PC-3 (cell line): ENCODE measurements at regions not wholly inside any gene's neighbourhood (a gene's known extent, or its start where the extent isn't known, plus 50 kb on each side); places are given as distances from the start of the nearest gene placed in this dataset.

Experiments
- ATAC-seq: fragments of 200-7000 bp; cut with Tn5 transposase; 2 replicates; pipeline ENCODE4 v1.9.1; 2020; ENCODE audit warnings: mild to moderate bottlenecking, moderate library complexity
- BruUV-seq: library from RNA; stranded (reverse); fragments of 400-500 nt; replicated peaks from 2 replicates; lab custom pipeline; 2021; lab: Mats Ljungman, UMichigan
- CTCF ChIA-PET: fragments of 300-600 bp; sonication (Branson Sonifier 250); formaldehyde crosslinking; loops from one replicate; lab custom pipeline; 2022; ENCODE audit warnings: antibody characterized with exemption; lab: Charles Lee
- POLR2A ChIA-PET: fragments of 300-600 bp; sonication (Branson Sonifier 250); formaldehyde crosslinking; loops from one replicate; lab custom pipeline; 2022; ENCODE audit warnings: antibody characterized with exemption; ENCODE audit not compliant: unreplicated experiment; lab: Charles Lee
- DNase-seq: peaks from one replicate; pipeline ENCODE4 v3.0.0-alpha.2; 2015
- H2AFZ ChIP-seq: fragments of 300-600 bp; sonication (generic); 2 replicates; pipeline ENCODE4 v1.6.0; 2016; ENCODE audit warnings: antibody characterized with exemption, low read length
- H3F3A ChIP-seq: fragments of 300-600 bp; sonication (generic); one replicate; pipeline ENCODE4 v1.6.0; 2017; ENCODE audit warnings: antibody characterized with exemption, low read length, control low read depth, mild to moderate bottlenecking; ENCODE audit not compliant: unreplicated experiment
- H3K27ac ChIP-seq: fragments of 300-600 bp; sonication (generic); 2 replicates; pipeline ENCODE4 v1.5.1; 2016; ENCODE audit warnings: mild to moderate bottlenecking, low read length
- H3K27me3 ChIP-seq: fragments of 300-600 bp; sonication (generic); 2 replicates; pipeline ENCODE4 v1.6.1; 2016; ENCODE audit warnings: low read length, mixed read lengths
- H3K36me3 ChIP-seq: fragments of 300-600 bp; sonication (generic); 2 replicates; pipeline ENCODE4 v1.6.1; 2016; ENCODE audit warnings: low read depth, mixed run types, low read length, mixed read lengths
- H3K4me1 ChIP-seq: fragments of 300-600 bp; sonication (generic); 2 replicates; pipeline ENCODE4 v1.5.1; 2016; ENCODE audit warnings: low read length; ENCODE audit not compliant: insufficient read depth
- H3K4me2 ChIP-seq: fragments of 300-600 bp; sonication (generic); 2 replicates; pipeline ENCODE4 v1.6.0; 2016; ENCODE audit warnings: low read length
- H3K4me3 ChIP-seq: fragments of 300-600 bp; sonication (generic); 2 replicates; pipeline ENCODE4 v1.5.1; 2016; ENCODE audit warnings: mild to moderate bottlenecking, low read length, mixed read lengths
- H3K79me2 ChIP-seq: fragments of 300-600 bp; sonication (generic); 2 replicates; pipeline ENCODE4 v1.6.1; 2017; ENCODE audit warnings: low read length, mixed read lengths
- H3K9ac ChIP-seq: fragments of 300-600 bp; sonication (generic); 2 replicates; pipeline ENCODE4 v1.6.0; 2016; ENCODE audit warnings: mild to moderate bottlenecking, low read length
- H3K9me2 ChIP-seq: fragments of 300-600 bp; sonication (generic); replicated peaks from 2 replicates; pipeline ENCODE4 v1.6.1; 2016; ENCODE audit warnings: mixed run types, low read length, mixed read lengths
- H3K9me3 ChIP-seq: fragments of 300-600 bp; sonication (generic); 2 replicates; pipeline ENCODE4 v1.6.1; 2016; ENCODE audit warnings: low read length, mixed read lengths
- H4K20me1 ChIP-seq: fragments of 300-600 bp; sonication (generic); 2 replicates; pipeline ENCODE4 v1.6.1; 2016; ENCODE audit warnings: low read length, mixed read lengths
- CTCF ChIP-seq: fragments of 300-600 bp; sonication (generic); conservative IDR thresholded peaks from 2 replicates; pipeline ENCODE4 v1.5.1; 2017; ENCODE audit warnings: antibody characterized with exemption, low read depth, mild to moderate bottlenecking, low read length
- EZH2 ChIP-seq: fragments of 300-600 bp; sonication (generic); IDR thresholded peaks from one replicate; pipeline ENCODE4 v1.6.1; 2017; ENCODE audit warnings: antibody characterized with exemption, mild to moderate bottlenecking, low read length; ENCODE audit not compliant: unreplicated experiment
- EZH2phosphoT487 ChIP-seq: fragments of 300-600 bp; sonication (generic); IDR thresholded peaks from 2 replicates; pipeline ENCODE4 v1.6.1; 2018; ENCODE audit warnings: mild to moderate bottlenecking, antibody characterized with exemption, low read length, borderline replicate concordance
- intact Hi-C: fragments of 100-400 bp; cut with micrococcal nuclease; formaldehyde crosslinking; loops from 2 replicates; pipeline ENCODE4 v1.9.0; 2023

- intact Hi-C loops = no loop called here
- ATAC-seq = no peak
- POLR2A ChIA-PET = no interaction called here
These were observed 88.6 kb upstream of the HNRNPU start for GRCh38 chr1:244952940-244953339.

GRCh38 chr1:244952280-244952933 lies 88.1 kb upstream of the HNRNPU start:
- peak overlapping the region; percentile 29 for H3K4me2 ChIP-seq
- POLR2A ChIA-PET = no interaction called here
- no TSS peak for BruUV-seq

More at GRCh38 chr1:244952940-244953339, 88.6 kb upstream of the HNRNPU start:
- TF ChIP-seq EZH2phosphoT487 (no peak), CTCF (no peak)
- no peaks in the 10 kb centered on the region for H3K79me2 ChIP-seq
- peak overlapping the region; percentile 29 for H3K4me2 ChIP-seq
- H3K27me3 ChIP-seq = no peaks in the 10 kb centered on the region
- BruUV-seq = no TSS peak
- no peak overlapping the region for H3K27ac ChIP-seq
- H3K9me3 ChIP-seq = no peaks in the 10 kb centered on the region
- CTCF ChIA-PET = no interaction called here
- peaks cover 11% of the 10 kb centered on the region; the same call in 1 of the 2 replicates for H3K4me1 ChIP-seq
- no peaks in the 10 kb centered on the region for H3F3A ChIP-seq
- H2AFZ ChIP-seq = peak overlapping the region; percentile 45
- DNase-seq = peak; percentile 74
- no peak overlapping the region for H3K4me3 ChIP-seq
- H4K20me1 ChIP-seq = no peaks in the 10 kb centered on the region
- H3K9me2 ChIP-seq = no peaks in the 10 kb centered on the region
- no peak overlapping the region for H3K9ac ChIP-seq
- H3K36me3 ChIP-seq = no peaks in the 10 kb centered on the region

More at GRCh38 chr1:244952280-244952933, 88.1 kb upstream of the HNRNPU start:
- Histone ChIP-seq H3F3A (no peaks in the 10 kb centered on the region), H3K4me1 (peaks cover 11% of the 10 kb centered on the region; the same call in 1 of the 2 replicates), H2AFZ (peak overlapping the region; percentile 45), H4K20me1 (no peaks in the 10 kb centered on the region), H3K36me3 (no peaks in the 10 kb centered on the region), H3K27me3 (no peaks in the 10 kb centered on the region), H3K9me2 (no peaks in the 10 kb centered on the region), H3K9me3 (no peaks in the 10 kb centered on the region), H3K4me3 (no peak overlapping the region), H3K79me2 (no peaks in the 10 kb centered on the region), H3K27ac (no peak overlapping the region), H3K9ac (no peak overlapping the region)
- CTCF ChIA-PET = no interaction called here
- ATAC-seq (no peak), DNase-seq (no peak)
- intact Hi-C loops = no loop called here
- TF ChIP-seq EZH2 (no peak), CTCF (no peak), EZH2phosphoT487 (no peak)
